GM18867 (cell line): ENCODE measurements at regions not wholly inside any gene's neighbourhood (a gene's known extent, or its start where the extent isn't known, plus 50 kb on each side); places are given as distances from the start of the nearest gene placed in this dataset.
"Not testable (repeated sequence)": the region's sequence is repeated elsewhere in the genome, so short reads cannot be mapped to it uniquely, and the experiment has no call there.

Source experiments
- ATAC-seq: cut with Tn5 transposase; IDR thresholded peaks from one replicate; pipeline ENCODE4 v1.9.1; 2021; ENCODE audit warnings: mild to moderate bottlenecking, moderate library complexity; ENCODE audit not compliant: unreplicated experiment

- no peak for ATAC-seq
Observed at GRCh38 chr7:120052884-120053382, 220.0 kb upstream of the KCND2 start.

- no peak for ATAC-seq
Observed at GRCh38 chr7:120053390-120053961, 219.5 kb upstream of the KCND2 start.

GRCh38 chr7:120054376-120055100 lies 218.4 kb upstream of the KCND2 start:
- ATAC-seq = no peak

- ATAC-seq = no peak
Observed at GRCh38 chr7:120055300-120055699, 217.7 kb upstream of the KCND2 start.

GRCh38 chr7:120056227-120056626 lies 216.7 kb upstream of the KCND2 start:
- ATAC-seq = no peak

GRCh38 chr7:120059641-120060040 lies 213.3 kb upstream of the KCND2 start:
- no peak for ATAC-seq

GRCh38 chr7:120060281-120060680 lies 212.7 kb upstream of the KCND2 start:
- no peak for ATAC-seq

- ATAC-seq = peak; percentile 50
Observed at GRCh38 chr7:120060875-120061274, 212.1 kb upstream of the KCND2 start.

- peak; percentile 92 for ATAC-seq
Observed at GRCh38 chr7:120064565-120064964, 208.4 kb upstream of the KCND2 start.

GRCh38 chr7:120066898-120067297 lies 206.1 kb upstream of the KCND2 start:
- not testable (repeated sequence) for ATAC-seq

- peak; percentile 90 for ATAC-seq
Observed at GRCh38 chr7:120070201-120070600, 202.8 kb upstream of the KCND2 start.

GRCh38 chr7:120077777-120078176 lies 195.2 kb upstream of the KCND2 start:
- ATAC-seq = no peak

- no peak for ATAC-seq
Observed at GRCh38 chr7:120079022-120079421, 194.0 kb upstream of the KCND2 start.

GRCh38 chr7:120079704-120080103 lies 193.3 kb upstream of the KCND2 start:
- ATAC-seq = no peak

GRCh38 chr7:120086468-120086867 lies 186.5 kb upstream of the KCND2 start:
- ATAC-seq = not testable (repeated sequence)

GRCh38 chr7:120089968-120090367 lies 183.0 kb upstream of the KCND2 start:
- ATAC-seq = peak; percentile 54

- no peak for ATAC-seq
Observed at GRCh38 chr7:120091807-120092206, 181.2 kb upstream of the KCND2 start.

- no peak for ATAC-seq
Observed at GRCh38 chr7:120097020-120097419, 176.0 kb upstream of the KCND2 start.

- ATAC-seq = no peak
Observed at GRCh38 chr7:120097774-120098173, 175.2 kb upstream of the KCND2 start.

GRCh38 chr7:120108376-120108775 lies 164.6 kb upstream of the KCND2 start:
- no peak for ATAC-seq

GRCh38 chr7:120110169-120110568 lies 162.8 kb upstream of the KCND2 start:
- no peak for ATAC-seq

GRCh38 chr7:120114626-120115025 lies 158.3 kb upstream of the KCND2 start:
- ATAC-seq = no peak
